ENCODE measurements at regions not wholly inside any gene's neighbourhood (a gene's known extent, or its start where the extent isn't known, plus 50 kb on each side); places are given as distances from the start of the nearest gene placed in this dataset.

GRCh38 chr12:19070341-19070740 lies 59.2 kb upstream of the PLEKHA5 start:
- H3K27me3 ChIP-seq (ENCODE audit: control insufficient read depth in 2 of 2, insufficient read depth in 2 of 2, low read length in 2 of 2) = no peaks in the 10 kb centered on the region
- no peak for TF ChIP-seq E2F3 (CRISPR knock-in tag; IDR thresholded peaks at IDR 0.05)
- TF ChIP-seq PCBP1 (IDR thresholded peaks at IDR 0.05; ENCODE audit: low read depth, low read length, poor library complexity, severe bottlenecking) = no peak
- no peak for TF ChIP-seq GATA2 (CRISPR knock-in tag; IDR thresholded peaks at IDR 0.05)
- no peak for TF ChIP-seq FOXJ3 (CRISPR knock-in tag; IDR thresholded peaks at IDR 0.05)
- TF ChIP-seq ZNF778 (CRISPR knock-in tag; IDR thresholded peaks at IDR 0.05) = no peak
- TF ChIP-seq FUS (optimal IDR thresholded peaks at IDR 0.05; ENCODE audit: low read depth, low read length) = no peak
- TF ChIP-seq ZNF146 (CRISPR knock-in tag; IDR thresholded peaks at IDR 0.05; ENCODE audit: unreplicated experiment) = no peak
- TF ChIP-seq ZNF23 (CRISPR knock-in tag; IDR thresholded peaks at IDR 0.05) = no peak
- WGBS (ENCODE audit: insufficient coverage, low coverage, missing lambda C conversion rate) = 0% methylated on average over 1 of the region's 1 CpG
- intact Hi-C loops (cut with micrococcal nuclease) = no loop called here
- H4K20me1 ChIP-seq (replicated peaks; ENCODE audit: control insufficient read depth, insufficient read depth, low read length) = no peaks in the 10 kb centered on the region
- no peak overlapping the region for H3K9ac ChIP-seq (ENCODE audit: insufficient read depth in 1 of 2, low read depth in 2 of 2, low read length in 2 of 2)
- ChIA-PET POLR2A (no interaction called here), CTCF (ENCODE audit: low intra/inter-chr PET ratio) (no interaction called here)
- no peaks in the 10 kb centered on the region for H3K36me3 ChIP-seq (ENCODE audit: control insufficient read depth, insufficient read depth, low read length)
- FAIRE-seq = no peak
- no peaks in the 10 kb centered on the region for H3K9me1 ChIP-seq (ENCODE audit: control insufficient read depth, insufficient read depth, low read length)
- peaks cover 0 to 4% of the 10 kb centered on the region in 2 experiments; a peak in 1 of 5 replicates for H3K4me1 ChIP-seq (replicated peaks in 1 of 2; ENCODE audit: control insufficient read depth in 2 of 2, insufficient read depth in 2 of 2, low read length in 2 of 2)
- no peak overlapping the region for H3K4me3 ChIP-seq
- no peaks in the 10 kb centered on the region for H3K9me3 ChIP-seq (replicated peaks; ENCODE audit: control insufficient read depth, insufficient read depth, low read depth, low read length)
- no peak overlapping the region for H3K27ac ChIP-seq (ENCODE audit: extremely low read depth, low read depth, low read length)
- no TSS peak for BruUV-seq (replicated peaks)
- no peak overlapping the region for H3K4me2 ChIP-seq (ENCODE audit: insufficient read depth, low read length)
- in situ Hi-C loops (cut with MboI) = no loop called here
- no peak overlapping the region for H2AFZ ChIP-seq (ENCODE audit: low read depth, low read length)
- no peak for ATAC-seq
- DNase-seq (ENCODE audit: extremely low read depth in 1 of 4, low spot score in 3 of 4) = no peak
- H3K79me2 ChIP-seq (ENCODE audit: control insufficient read depth, insufficient read depth, low read length) = no peaks in the 10 kb centered on the region

- no peaks in the 10 kb centered on the region for H3K27me3 ChIP-seq (ENCODE audit: control insufficient read depth in 2 of 2, insufficient read depth in 2 of 2, low read length in 2 of 2)
- in situ Hi-C loops (cut with MboI) (no loop called here), intact Hi-C loops (cut with micrococcal nuclease) (no loop called here)
- 10% methylated on average over 4 of the region's 4 CpGs for WGBS (ENCODE audit: insufficient coverage, low coverage, missing lambda C conversion rate)
- FAIRE-seq (no peak), DNase-seq (ENCODE audit: extremely low read depth in 1 of 4, low spot score in 3 of 4) (no peak), ATAC-seq (no peak)
- no peaks in the 10 kb centered on the region for H3K79me2 ChIP-seq (ENCODE audit: control insufficient read depth, insufficient read depth, low read length)
- no peaks in the 10 kb centered on the region for H4K20me1 ChIP-seq (replicated peaks; ENCODE audit: control insufficient read depth, insufficient read depth, low read length)
- H3K9ac ChIP-seq (ENCODE audit: insufficient read depth in 1 of 2, low read depth in 2 of 2, low read length in 2 of 2) = no peak overlapping the region
- POLR2A ChIA-PET = no interaction called here
- no peak overlapping the region for H3K4me3 ChIP-seq
- H3K4me1 ChIP-seq (replicated peaks in 1 of 2; ENCODE audit: control insufficient read depth in 2 of 2, insufficient read depth in 2 of 2, low read length in 2 of 2) = peaks cover 0 to 4% of the 10 kb centered on the region in 2 experiments; a peak in 1 of 5 replicates
- no peaks in the 10 kb centered on the region for H3K9me3 ChIP-seq (replicated peaks; ENCODE audit: control insufficient read depth, insufficient read depth, low read depth, low read length)
- H3K4me2 ChIP-seq (ENCODE audit: insufficient read depth, low read length) = no peak overlapping the region
- no peaks in the 10 kb centered on the region for H3K9me1 ChIP-seq (ENCODE audit: control insufficient read depth, insufficient read depth, low read length)
- H2AFZ ChIP-seq (ENCODE audit: low read depth, low read length) = no peak overlapping the region
- CTCF ChIA-PET (ENCODE audit: low intra/inter-chr PET ratio) = no interaction called here
- no peak overlapping the region for H3K27ac ChIP-seq (ENCODE audit: extremely low read depth, low read depth, low read length)
- no TSS peak for BruUV-seq (replicated peaks)
- H3K36me3 ChIP-seq (ENCODE audit: control insufficient read depth, insufficient read depth, low read length) = no peaks in the 10 kb centered on the region
- TF ChIP-seq HMBOX1 (IDR thresholded peaks at IDR 0.05) (peak; percentile 61; the same call in 1 of the 2 replicates), ZNF830 (CRISPR knock-in tag; IDR thresholded peaks at IDR 0.05) (no peak), ZNF79 (CRISPR knock-in tag; IDR thresholded peaks at IDR 0.05; ENCODE audit: low read depth) (no peak), TCF7 (IDR thresholded peaks at IDR 0.05; ENCODE audit: borderline replicate concordance) (no peak), E2F1 (CRISPR knock-in tag; IDR thresholded peaks at IDR 0.05) (no peak), ZNF583 (CRISPR knock-in tag; IDR thresholded peaks at IDR 0.05) (no peak), LARP7 (IDR thresholded peaks at IDR 0.05) (no peak), JUND (IDR thresholded peaks at IDR 0.05; ENCODE audit: borderline replicate concordance, low read depth, low read length) (0 out of 2 replicates have a peak, but pooled peaks have one; percentile 6), JUND (tag; IDR thresholded peaks at IDR 0.05; ENCODE audit: borderline replicate concordance, low read depth, low read length) (peak; percentile 46; the same call in 1 of the 3 replicates), SMAD1 (IDR thresholded peaks at IDR 0.05; ENCODE audit: low read depth, low read length, partially characterized antibody) (no peak)
Observed at GRCh38 chr12:19074700-19075099, 54.8 kb upstream of the PLEKHA5 start.

Data from K562 (cell line).